COLO668 (cell line): ENCODE measurements at regions not wholly inside any gene's neighbourhood (a gene's known extent, or its start where the extent isn't known, plus 50 kb on each side); places are given as distances from the start of the nearest gene placed in this dataset.

Source experiments
- DNase-seq: peaks from one replicate; lab custom pipeline; 2025; ENCODE audit not compliant: unreplicated experiment; lab: John Stamatoyannopoulos, UW

DNA sequence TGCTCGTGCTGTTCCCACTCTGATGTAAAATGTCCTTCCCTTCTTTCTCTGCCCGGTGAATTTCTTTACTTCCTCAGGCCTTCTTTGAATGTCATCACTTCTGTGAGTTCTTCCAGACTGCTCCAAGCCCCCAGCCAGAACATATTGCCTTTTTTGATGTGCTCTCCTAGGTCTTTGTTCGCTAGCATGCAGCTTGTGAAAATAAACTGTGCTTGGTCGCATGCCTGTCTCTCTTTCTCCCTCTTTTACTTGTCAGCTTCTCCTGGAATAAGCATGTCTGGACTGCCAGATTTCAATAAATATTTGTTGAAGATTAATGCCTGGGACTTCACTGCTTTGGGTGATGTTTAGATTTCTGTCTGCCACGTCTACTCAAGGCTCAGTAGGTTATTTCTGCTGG, 82.7 kb upstream of the ARHGAP28 start:
- no peak for DNase-seq

DNA sequence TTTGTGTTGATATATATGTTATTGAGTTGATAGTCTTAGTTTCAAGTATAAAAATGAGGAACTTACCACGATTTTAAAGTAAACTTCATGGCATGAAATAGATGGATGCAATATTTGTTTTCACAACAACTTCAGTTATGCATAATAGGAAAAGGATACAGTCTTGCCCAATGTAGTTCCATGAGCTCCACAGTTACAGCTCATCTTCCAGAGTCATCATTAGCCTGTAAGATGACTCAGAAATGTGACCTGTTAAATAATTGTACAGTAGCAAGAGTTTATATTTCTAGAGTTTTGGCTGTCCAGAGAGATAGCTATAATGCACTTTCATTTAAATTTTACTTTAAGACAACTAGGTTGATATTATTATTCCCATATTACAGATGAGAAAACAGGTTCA, 80.9 kb upstream of the ARHGAP28 start:
- no peak for DNase-seq

DNA sequence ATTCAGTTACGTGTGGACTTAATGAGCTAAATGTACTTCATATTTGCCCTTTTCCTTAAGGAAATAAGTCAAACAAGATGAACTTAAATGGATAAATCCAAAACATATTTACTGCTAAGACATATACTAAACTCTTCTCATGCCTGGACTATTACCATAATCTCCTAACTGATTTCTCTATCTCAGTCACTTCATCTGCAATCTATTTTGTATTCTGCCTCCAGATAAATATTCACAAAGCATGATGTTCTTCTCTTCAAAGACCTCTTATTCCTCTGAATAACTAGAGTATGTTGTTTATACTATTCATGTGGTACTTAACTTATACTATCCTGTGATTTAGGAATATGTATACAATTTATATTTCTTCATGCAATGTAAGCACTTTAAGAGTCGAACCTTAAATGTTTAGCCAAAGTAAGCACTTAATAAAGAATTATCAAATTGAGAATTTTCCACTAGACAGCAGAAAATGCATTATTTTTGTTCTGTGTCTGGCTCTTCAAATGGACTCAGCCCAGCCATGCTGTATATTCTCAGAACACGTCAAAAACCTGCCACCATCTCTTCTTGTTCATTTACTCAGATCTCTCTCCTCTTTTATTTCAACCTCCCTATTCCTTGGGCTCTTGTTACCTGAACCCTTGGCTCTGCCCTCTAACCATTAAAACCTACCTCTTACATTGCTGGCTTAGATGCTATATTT, 79.9 kb upstream of the ARHGAP28 start:
- no peak for DNase-seq

DNA sequence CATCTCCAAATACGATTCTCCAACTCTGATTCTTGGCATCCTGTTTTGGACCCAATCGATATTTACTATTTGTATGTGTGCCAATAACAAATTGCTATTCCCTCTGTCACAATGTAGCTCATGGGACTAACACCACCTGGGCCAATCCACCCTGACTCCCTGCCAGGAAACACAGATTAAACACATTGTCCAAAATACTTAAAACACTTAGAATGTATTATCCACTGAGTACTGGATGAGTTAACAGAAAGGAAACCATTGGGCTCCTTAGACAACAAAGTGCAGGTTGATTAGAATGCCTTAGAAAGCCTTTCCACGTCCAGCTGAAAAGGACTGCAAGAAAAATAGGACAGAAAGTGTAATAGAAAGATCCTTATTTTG, 79.4 kb upstream of the ARHGAP28 start:
- DNase-seq: no peak

DNA sequence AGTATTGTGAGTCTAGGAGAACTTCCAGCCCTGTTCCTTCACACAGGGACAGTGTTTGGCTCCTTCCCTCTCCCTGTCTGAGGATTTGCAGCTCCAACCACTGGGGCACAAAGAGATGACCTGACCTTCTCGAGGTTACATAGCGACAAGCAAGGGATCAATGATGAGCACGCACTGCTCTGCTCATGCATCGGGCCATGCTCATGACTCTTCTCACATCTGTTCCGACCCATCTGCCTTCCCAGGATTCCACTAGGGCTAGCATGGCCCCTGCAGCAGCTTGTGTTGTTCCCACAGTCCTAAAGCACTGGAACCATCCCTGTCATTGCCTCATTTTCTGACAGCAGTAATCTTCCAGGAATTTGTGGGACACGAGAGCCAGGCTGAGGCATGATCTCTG, 78.8 kb upstream of the ARHGAP28 start:
- no peak for DNase-seq

DNA sequence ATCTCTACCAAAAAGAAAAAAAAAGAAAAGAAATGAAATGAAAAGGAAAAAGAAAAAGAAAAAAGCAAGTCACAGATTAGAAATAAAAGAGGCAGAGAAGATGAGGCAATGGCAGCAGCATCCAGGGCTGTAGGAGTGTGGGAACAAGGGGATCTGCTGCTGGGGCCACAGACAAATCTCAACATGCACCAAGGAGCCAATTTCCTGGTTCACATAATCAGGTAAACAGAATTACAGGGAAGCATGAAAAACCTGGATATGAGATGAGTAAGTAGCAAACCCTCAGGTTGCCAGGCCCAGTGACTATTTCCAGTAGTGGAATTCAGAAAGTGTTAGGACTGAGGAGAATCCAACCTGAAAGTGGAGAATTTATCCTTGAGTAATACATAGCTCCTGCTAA, 77.4 kb upstream of the ARHGAP28 start:
- DNase-seq: no peak

DNA sequence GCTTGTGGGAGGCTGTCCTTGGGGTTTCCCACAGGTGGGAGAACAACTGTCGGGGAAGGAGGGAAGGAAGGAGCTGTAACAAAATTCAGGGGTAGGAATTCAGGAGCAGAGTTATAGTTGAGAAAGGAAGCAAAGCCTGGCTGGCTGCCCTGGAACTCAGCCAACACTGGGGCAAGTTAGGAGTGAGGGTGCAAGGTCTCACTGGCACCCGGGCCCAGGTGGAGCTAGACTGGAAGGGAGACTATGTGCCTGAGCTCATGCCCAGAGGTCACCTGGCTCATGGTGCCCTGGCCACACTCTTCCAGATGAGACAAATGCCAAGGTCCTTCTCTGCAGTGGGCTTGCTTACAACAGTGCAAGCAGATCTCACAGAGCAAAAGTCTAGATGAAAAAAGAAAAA, 75.6 kb upstream of the ARHGAP28 start:
- no peak for DNase-seq

DNA sequence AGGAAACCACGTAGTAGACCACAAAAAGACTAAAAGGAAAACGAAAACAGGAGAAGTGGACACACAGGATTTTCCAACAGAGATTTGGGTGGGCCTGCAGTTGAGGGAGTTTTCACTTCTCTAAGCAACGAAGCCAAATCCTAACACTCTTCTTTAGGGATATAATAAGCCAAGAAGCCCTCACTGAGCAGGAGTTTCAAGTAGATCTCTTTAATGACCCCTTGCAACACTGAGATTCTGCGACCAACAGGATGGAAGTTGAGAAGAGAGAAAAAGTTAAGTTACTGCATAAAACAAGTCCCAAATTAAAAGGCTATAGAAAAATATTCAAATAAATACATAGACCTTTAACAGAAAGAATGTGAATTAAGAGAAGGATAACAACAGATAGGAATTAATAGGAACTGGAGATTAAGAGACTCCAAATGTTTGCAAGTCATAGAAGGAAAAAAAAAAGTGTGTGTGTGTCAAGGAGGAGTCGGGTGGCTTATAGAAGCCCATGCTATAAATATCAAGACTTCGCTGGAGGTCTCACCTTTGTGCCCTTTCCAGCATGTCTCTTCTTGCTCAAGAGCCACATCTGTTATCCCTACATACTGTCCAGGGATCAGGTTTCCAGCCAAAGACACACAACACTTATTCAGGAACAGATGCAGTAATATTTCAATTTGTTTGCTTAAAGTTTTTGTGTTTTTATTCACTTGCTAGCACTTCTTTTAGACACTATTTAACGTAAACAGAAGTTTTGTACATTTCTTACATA, 69.4 kb upstream of the ARHGAP28 start:
- no peak for DNase-seq

DNA sequence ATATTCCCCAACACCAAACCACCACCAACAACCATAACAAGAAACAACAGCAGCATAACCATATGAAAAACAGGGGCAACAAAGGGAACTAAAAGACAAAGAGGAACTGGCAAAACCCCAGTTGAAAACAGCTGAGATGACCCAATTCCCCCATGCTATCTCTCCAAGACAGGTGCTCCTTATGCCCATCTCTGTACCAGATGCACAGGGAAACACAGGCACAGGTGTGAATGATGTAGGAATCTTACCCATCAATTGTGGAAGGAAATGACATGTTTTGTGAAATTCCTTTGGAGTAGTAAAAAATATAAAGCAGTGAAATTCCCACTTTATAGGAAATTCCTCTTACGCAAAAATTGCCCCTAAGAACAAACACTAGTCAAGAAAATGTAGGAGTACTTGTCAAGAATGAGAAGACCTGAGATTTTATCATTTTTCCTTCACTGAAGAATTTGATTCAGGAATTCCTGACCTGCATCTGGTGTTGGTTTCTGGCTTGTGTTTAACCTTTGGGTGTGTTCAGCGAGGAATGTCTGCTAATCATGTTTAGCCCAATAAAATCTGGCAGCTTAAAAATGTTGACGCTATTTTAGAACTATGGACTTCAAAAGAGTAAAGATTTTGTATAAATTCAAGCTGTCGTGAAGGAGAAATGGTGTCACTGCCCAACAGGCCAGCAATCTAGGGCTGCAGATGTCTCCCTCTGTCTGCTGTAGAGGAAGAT, 67.7 kb upstream of the ARHGAP28 start:
- DNase-seq: no peak

DNA sequence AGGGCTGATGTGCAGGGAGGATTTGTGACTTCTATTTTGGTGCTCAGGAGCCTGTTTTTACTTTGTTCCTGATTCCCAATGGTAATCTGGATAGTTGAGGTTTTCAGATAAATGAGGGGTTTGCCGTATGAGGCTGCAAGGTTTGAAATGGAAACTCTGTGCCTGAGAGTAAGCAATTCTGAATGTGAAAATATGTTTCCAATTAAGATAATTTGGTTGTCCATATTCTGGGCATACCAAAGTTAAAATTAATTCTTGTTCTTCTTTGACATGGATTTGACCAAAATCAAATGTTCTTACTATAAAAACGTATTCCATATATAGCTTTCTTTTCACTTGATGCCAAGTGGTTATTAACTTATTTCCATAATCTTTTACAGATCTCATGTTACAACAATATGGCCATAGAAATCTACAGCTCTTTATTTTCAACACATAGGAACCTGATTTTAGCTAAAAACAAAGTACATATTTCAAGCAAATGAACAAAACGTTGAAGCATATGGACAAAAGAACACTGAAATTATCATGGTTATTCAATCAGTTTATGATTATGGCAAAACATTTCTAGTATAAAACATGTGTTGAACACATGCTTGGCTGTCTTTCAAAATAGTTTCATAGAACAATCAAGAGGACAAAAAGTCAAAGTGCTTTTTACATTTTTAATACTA, 63.4 kb upstream of the ARHGAP28 start:
- DNase-seq: no peak

DNA sequence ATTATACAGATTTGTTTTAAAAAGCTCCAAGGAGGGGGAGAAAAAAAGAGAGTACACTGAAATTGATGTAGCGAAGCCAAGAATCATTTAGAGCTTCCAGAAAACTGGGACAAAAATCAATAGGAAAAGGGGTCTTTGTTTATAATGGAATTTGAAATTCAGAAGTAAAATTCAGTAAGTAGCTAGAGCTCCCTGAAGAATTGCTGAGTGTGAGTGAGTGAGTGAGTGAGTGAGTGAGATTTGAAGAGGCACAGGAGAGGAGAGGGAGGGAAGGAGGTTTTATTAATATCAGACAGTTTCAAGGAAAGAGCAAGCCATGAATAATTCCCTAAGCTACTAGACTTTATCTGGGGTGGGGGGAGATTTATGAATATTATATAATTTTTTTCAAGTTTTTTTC, 60.7 kb upstream of the ARHGAP28 start:
- no peak for DNase-seq

DNA sequence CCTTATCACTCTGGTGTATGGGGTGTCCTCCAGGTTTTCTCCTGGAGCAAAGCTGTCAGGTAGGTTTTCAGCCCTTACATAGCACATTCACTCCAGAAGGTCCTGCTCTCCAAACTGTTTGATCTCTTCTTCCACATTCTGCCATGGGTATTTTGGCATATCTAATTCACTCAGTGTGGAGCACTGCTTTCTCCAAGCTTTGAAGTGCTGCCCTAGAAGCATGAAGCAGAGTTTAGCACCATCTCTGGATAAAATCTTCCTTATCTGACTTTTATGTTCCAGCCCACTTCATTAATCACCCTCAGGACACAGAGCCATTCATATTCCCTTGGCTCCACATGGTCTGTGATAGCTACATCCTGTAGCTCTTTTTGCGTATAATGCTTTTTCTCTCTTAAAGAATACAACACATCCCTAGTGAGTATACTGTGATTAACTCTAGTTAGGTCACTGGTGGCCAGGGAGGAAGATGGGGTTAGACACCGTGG, 56.7 kb upstream of the ARHGAP28 start:
- DNase-seq: no peak

DNA sequence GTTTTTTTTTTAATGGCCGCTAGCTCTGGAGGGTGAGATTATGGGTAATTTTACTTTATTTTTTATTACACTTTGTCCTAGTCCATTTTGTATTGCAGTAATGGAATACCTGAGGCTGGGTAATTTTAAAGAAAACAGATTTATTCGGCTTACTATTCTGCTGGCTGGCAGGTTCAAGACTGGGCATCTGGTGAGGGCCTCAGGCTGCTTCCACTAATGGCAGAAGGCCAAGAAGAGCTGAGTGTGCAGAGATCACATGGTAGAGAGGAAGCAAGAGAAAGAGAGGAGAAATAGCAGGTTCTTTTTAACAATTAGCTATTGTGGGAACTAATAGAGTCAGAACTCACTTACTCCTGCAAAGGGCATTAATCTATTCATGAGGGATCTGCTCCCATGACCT, 52.4 kb upstream of the ARHGAP28 start:
- no peak for DNase-seq

DNA sequence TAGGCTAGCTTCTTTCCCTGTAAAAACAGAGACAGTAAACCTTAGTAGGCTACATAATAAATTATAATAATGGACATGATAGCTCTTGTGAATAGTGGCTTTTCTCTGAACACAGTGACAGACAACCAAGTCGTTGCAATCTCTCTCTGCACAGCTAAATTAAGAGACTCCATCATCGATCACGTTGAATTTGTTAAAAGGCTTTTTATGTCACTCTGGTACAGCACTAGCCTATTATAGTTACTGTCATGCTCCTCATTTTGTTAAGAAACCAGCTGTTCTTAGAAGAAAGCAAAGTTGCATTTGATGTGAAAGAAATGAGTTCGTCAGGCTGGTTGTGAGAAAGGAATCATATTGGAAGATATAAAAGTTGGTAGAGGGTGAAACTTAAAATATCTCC, 50.3 kb upstream of the ARHGAP28 start:
- DNase-seq: no peak
